Loucy (cell line): ENCODE measurements at regions not wholly inside any gene's neighbourhood (a gene's known extent, or its start where the extent isn't known, plus 50 kb on each side); places are given as distances from the start of the nearest gene placed in this dataset.

ENCODE experiments used
- H2AFZ ChIP-seq: fragments of 200-600 bp; sonication (generic); 2 replicates; pipeline ENCODE4 v1.6.0; 2016; ENCODE audit warnings: antibody characterized with exemption, mild to moderate bottlenecking, low read length, moderate library complexity
- H3F3A ChIP-seq: fragments of 200-600 bp; 2 replicates; pipeline ENCODE4 v1.6.0; 2016; ENCODE audit warnings: antibody characterized with exemption, low read depth, mild to moderate bottlenecking
- H3K27me3 ChIP-seq: fragments of 200-600 bp; sonication (generic); 2 replicates; pipeline ENCODE4 v1.6.1; 2014; ENCODE audit warnings: low read length, mild to moderate bottlenecking; ENCODE audit not compliant: insufficient read depth, poor library complexity, severe bottlenecking
- H3K36me3 ChIP-seq: fragments of 200-600 bp; sonication (generic); 2 replicates; pipeline ENCODE4 v1.6.1; 2016; ENCODE audit warnings: low read length; ENCODE audit not compliant: insufficient read depth
- H3K4me1 ChIP-seq: fragments of 200-600 bp; sonication (generic); 2 replicates; pipeline ENCODE4 v1.5.1; 2014; ENCODE audit warnings: low read length, mild to moderate bottlenecking; ENCODE audit not compliant: insufficient read depth, poor library complexity, severe bottlenecking
- H3K4me2 ChIP-seq: fragments of 200-600 bp; sonication (generic); 2 replicates; pipeline ENCODE4 v1.6.0; 2014; ENCODE audit warnings: antibody characterized with exemption, low read length, low read depth, mild to moderate bottlenecking; ENCODE audit not compliant: poor library complexity, severe bottlenecking
- H3K4me3 ChIP-seq: fragments of 200-600 bp; sonication (generic); 2 replicates; pipeline ENCODE4 v1.5.1; 2014; ENCODE audit warnings: low read length, mild to moderate bottlenecking, mixed read lengths; ENCODE audit not compliant: poor library complexity, severe bottlenecking
- H3K79me2 ChIP-seq: fragments of 200-600 bp; sonication (generic); 2 replicates; pipeline ENCODE4 v1.6.1; 2014; ENCODE audit warnings: low read length; ENCODE audit not compliant: insufficient read depth
- H3K9ac ChIP-seq: fragments of 200-600 bp; sonication (generic); 2 replicates; pipeline ENCODE4 v1.6.0; 2014; ENCODE audit warnings: mild to moderate bottlenecking, low read depth, low read length, moderate library complexity; ENCODE audit not compliant: poor library complexity, severe bottlenecking
- H3K9me2 ChIP-seq: fragments of 200-600 bp; sonication (generic); replicated peaks from 2 replicates; pipeline ENCODE4 v1.6.1; 2016; ENCODE audit warnings: low read depth, low read length, mixed read lengths
- H3K9me3 ChIP-seq: fragments of 200-600 bp; sonication (generic); 2 replicates; pipeline ENCODE4 v1.6.1; 2014; ENCODE audit warnings: mild to moderate bottlenecking, antibody characterized with exemption, low read length, low read depth; ENCODE audit not compliant: insufficient read depth
- H4K20me1 ChIP-seq: fragments of 200-600 bp; sonication (generic); 2 replicates; pipeline ENCODE4 v1.6.0; 2014; ENCODE audit warnings: antibody characterized with exemption, low read length, mild to moderate bottlenecking; ENCODE audit not compliant: insufficient read depth, poor library complexity, severe bottlenecking
- EZH2phosphoT487 ChIP-seq: fragments of 200-600 bp; IDR thresholded peaks from 2 replicates; pipeline ENCODE4 v1.6.1; 2018; ENCODE audit warnings: antibody characterized with exemption, mild to moderate bottlenecking, moderate library complexity, borderline replicate concordance
- TF ChIP-seq, protein P1 (sequence below): fragments of 200-600 bp; sonication (generic); conservative IDR thresholded peaks from 2 replicates; pipeline ENCODE4 v1.5.1; 2014; ENCODE audit warnings: mild to moderate bottlenecking, antibody characterized with exemption, low read length

DNA sequence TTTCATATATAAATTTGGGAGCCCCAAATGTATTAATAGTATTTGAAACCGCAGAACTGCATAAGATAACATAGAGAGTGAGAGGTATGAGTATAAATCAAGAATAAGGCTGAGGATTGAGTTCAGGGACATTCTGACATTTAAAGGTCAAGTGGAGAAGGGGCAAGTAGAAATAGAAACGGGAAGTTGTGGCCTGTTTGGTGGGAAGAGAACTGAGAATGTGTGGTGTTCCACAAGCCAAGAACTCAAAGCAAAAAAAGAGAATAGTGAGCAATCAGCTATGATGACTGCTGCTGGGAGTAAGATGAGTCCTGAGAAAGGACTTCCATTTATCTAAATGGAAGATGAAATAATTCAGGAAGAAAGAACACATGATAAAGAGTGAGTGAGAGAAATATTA is 418.4 kb downstream of the CD109 start:
- Histone ChIP-seq H3F3A (no peaks in the 10 kb centered on the region), H3K9me3 (no peaks in the 10 kb centered on the region), H3K36me3 (no peaks in the 10 kb centered on the region), H3K9me2 (no peaks in the 10 kb centered on the region), H3K27me3 (no peaks in the 10 kb centered on the region), H2AFZ (no peak overlapping the region), H3K79me2 (no peaks in the 10 kb centered on the region), H3K4me1 (no peaks in the 10 kb centered on the region), H4K20me1 (no peaks in the 10 kb centered on the region), H3K4me2 (no peak overlapping the region), H3K9ac (no peak overlapping the region), H3K4me3 (no peak overlapping the region)
- no peak for TF ChIP-seq EZH2phosphoT487
- TF ChIP-seq, protein P1, sequence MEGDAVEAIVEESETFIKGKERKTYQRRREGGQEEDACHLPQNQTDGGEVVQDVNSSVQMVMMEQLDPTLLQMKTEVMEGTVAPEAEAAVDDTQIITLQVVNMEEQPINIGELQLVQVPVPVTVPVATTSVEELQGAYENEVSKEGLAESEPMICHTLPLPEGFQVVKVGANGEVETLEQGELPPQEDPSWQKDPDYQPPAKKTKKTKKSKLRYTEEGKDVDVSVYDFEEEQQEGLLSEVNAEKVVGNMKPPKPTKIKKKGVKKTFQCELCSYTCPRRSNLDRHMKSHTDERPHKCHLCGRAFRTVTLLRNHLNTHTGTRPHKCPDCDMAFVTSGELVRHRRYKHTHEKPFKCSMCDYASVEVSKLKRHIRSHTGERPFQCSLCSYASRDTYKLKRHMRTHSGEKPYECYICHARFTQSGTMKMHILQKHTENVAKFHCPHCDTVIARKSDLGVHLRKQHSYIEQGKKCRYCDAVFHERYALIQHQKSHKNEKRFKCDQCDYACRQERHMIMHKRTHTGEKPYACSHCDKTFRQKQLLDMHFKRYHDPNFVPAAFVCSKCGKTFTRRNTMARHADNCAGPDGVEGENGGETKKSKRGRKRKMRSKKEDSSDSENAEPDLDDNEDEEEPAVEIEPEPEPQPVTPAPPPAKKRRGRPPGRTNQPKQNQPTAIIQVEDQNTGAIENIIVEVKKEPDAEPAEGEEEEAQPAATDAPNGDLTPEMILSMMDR = no peak

DNA sequence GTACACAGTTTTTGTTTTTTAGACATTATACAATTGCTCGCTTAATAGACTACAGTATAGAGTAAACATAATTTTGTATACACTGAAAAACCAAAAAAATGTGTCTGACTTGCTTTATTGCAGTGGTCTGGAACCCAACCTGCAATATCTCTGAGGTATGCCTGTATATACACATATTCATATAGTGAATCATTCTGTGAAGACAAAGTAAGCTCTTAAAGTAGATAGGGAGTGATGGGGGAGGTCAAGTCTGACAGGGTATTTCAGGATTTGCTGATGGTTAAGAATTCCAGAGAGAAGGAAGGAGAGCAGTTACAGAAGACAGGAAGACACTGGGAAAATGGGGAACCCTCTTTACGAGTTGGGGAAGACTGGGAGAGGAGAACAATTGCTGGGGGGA is 417.9 kb downstream of the CD109 start:
- Histone ChIP-seq H3K4me3 (no peak overlapping the region), H3K27me3 (no peaks in the 10 kb centered on the region), H2AFZ (no peak overlapping the region), H3K9ac (no peak overlapping the region), H3K9me2 (no peaks in the 10 kb centered on the region), H3F3A (no peaks in the 10 kb centered on the region), H4K20me1 (no peaks in the 10 kb centered on the region), H3K4me2 (no peak overlapping the region), H3K79me2 (no peaks in the 10 kb centered on the region), H3K9me3 (no peaks in the 10 kb centered on the region), H3K4me1 (no peaks in the 10 kb centered on the region), H3K36me3 (no peaks in the 10 kb centered on the region)
- TF ChIP-seq EZH2phosphoT487 = no peak
- TF ChIP-seq, protein P1 = no peak

DNA sequence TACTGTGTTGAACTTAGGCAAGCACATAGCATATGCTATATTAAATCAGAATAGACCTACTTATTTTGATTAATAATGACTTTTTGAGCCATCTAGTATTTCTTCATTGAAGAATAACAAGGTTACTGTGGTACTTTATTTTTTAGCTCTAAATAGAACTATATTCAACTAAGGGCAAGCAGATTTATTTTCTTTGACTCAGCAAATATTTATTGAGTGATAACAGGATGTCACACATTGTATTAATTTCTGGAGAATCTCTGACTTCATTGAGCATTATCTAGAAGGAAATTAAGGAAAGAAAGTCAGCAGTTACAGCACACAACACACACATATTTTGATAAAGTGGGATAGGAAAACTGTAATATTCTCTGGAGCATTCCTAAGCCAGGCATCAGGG is 407.4 kb downstream of the CD109 start:
- H3K4me3 ChIP-seq = no peak overlapping the region
- H3K9me2 ChIP-seq = no peaks in the 10 kb centered on the region
- H3K27me3 ChIP-seq = no peaks in the 10 kb centered on the region
- TF ChIP-seq, protein P1 = no peak
- TF ChIP-seq EZH2phosphoT487 = no peak
- no peaks in the 10 kb centered on the region for H3K4me1 ChIP-seq
- no peaks in the 10 kb centered on the region for H3F3A ChIP-seq
- H3K4me2 ChIP-seq = no peak overlapping the region
- no peaks in the 10 kb centered on the region for H3K9me3 ChIP-seq
- no peaks in the 10 kb centered on the region for H4K20me1 ChIP-seq
- H3K36me3 ChIP-seq = no peaks in the 10 kb centered on the region
- no peak overlapping the region for H3K9ac ChIP-seq
- H3K79me2 ChIP-seq = no peaks in the 10 kb centered on the region
- no peak overlapping the region for H2AFZ ChIP-seq
